Activated CD4-positive, alpha-beta memory T cell treated with anti-CD3 and anti-CD28 coated beads, Interleukin-2, amount 10 ng/mL, durations not matched to agents 7 days and 5 days (primary cell): ENCODE measurements at regions not wholly inside any gene's neighbourhood (a gene's known extent, or its start where the extent isn't known, plus 50 kb on each side); places are given as distances from the start of the nearest gene placed in this dataset.

ENCODE experiments used
- CTCF ChIA-PET: fragments of 350-600 bp; sonication (Branson Sonifier 250); formaldehyde crosslinking; loops from one replicate; lab custom pipeline; 2021; ENCODE audit warnings: antibody characterized with exemption, inconsistent platforms; lab: Charles Lee
- POLR2A ChIA-PET: fragments of 350-600 bp; sonication (Branson Sonifier 250); formaldehyde crosslinking; loops from one replicate; lab custom pipeline; 2021; ENCODE audit warnings: antibody characterized with exemption; lab: Charles Lee
- DNase-seq: peaks from one replicate; pipeline ENCODE4 v3.0.0-alpha.2; 2020
- H3K27ac Mint-ChIP-seq: one replicate; pipeline ENCODE4 v1.8.0; 2021; ENCODE audit warnings: mild to moderate bottlenecking, mixed read lengths
- H3K27me3 Mint-ChIP-seq: one replicate; pipeline ENCODE4 v1.8.0; 2021; ENCODE audit warnings: mixed read lengths
- H3K36me3 Mint-ChIP-seq: one replicate; pipeline ENCODE4 v1.8.0; 2021; ENCODE audit warnings: low read depth, mixed read lengths
- H3K4me1 Mint-ChIP-seq: one replicate; pipeline ENCODE4 v1.8.0; 2021; ENCODE audit warnings: mixed read lengths
- H3K4me3 Mint-ChIP-seq: one replicate; pipeline ENCODE4 v1.8.0; 2021; ENCODE audit warnings: mild to moderate bottlenecking, mixed read lengths
- H3K9me3 Mint-ChIP-seq: one replicate; pipeline ENCODE4 v1.8.0; 2021; ENCODE audit warnings: mixed read lengths

- Mint-ChIP-seq H3K9me3 (no peaks in the 10 kb centered on the region), H3K4me3 (no peak overlapping the region), H3K4me1 (no peaks in the 10 kb centered on the region), H3K27me3 (no peaks in the 10 kb centered on the region), H3K27ac (no peak overlapping the region), H3K36me3 (no peaks in the 10 kb centered on the region)
- ChIA-PET CTCF (no interaction called here), POLR2A (no interaction called here)
- DNase-seq = no peak
Observed at GRCh38 chr22:34880662-34881061, 185.3 kb upstream of the ISX start.

DNA sequence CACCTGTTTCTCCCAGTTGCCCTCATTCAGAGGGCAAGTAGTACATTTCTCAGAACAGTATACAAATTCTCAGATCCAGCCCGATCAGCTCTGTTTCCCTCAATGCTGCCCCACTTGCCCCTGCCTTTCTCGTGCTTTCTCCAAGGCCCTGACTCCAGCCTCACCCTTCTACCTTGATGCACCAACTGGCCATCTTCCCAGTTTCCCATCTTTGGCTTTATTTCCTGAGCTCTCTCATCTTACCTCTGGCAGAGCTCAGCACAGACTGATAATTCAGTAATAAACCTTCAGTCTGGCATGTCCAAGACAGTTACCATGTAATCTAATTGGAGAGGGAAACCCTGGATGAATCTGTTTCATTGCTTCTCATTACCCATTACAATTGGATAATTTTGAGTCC is 184.5 kb upstream of the ISX start:
- H3K4me1 Mint-ChIP-seq = no peaks in the 10 kb centered on the region
- H3K27me3 Mint-ChIP-seq = no peaks in the 10 kb centered on the region
- H3K36me3 Mint-ChIP-seq = no peaks in the 10 kb centered on the region
- no peak overlapping the region for H3K27ac Mint-ChIP-seq
- CTCF ChIA-PET = no interaction called here
- H3K4me3 Mint-ChIP-seq = no peak overlapping the region
- no peaks in the 10 kb centered on the region for H3K9me3 Mint-ChIP-seq
- POLR2A ChIA-PET = no interaction called here
- no peak for DNase-seq

GRCh38 chr22:34885852-34886251 is 180.1 kb upstream of the ISX start:
- ChIA-PET POLR2A (no interaction called here), CTCF (no interaction called here)
- Mint-ChIP-seq H3K9me3 (peaks cover 9% of the 10 kb centered on the region), H3K4me3 (no peak overlapping the region), H3K36me3 (no peaks in the 10 kb centered on the region), H3K4me1 (no peaks in the 10 kb centered on the region), H3K27me3 (no peaks in the 10 kb centered on the region), H3K27ac (no peak overlapping the region)
- DNase-seq = no peak

GRCh38 chr22:34886391-34886790 is 179.6 kb upstream of the ISX start:
- Mint-ChIP-seq H3K4me1 (no peaks in the 10 kb centered on the region), H3K27me3 (no peaks in the 10 kb centered on the region), H3K9me3 (peaks cover 13% of the 10 kb centered on the region), H3K4me3 (no peak overlapping the region), H3K27ac (no peak overlapping the region), H3K36me3 (no peaks in the 10 kb centered on the region)
- ChIA-PET POLR2A (no interaction called here), CTCF (no interaction called here)
- DNase-seq = no peak

DNA sequence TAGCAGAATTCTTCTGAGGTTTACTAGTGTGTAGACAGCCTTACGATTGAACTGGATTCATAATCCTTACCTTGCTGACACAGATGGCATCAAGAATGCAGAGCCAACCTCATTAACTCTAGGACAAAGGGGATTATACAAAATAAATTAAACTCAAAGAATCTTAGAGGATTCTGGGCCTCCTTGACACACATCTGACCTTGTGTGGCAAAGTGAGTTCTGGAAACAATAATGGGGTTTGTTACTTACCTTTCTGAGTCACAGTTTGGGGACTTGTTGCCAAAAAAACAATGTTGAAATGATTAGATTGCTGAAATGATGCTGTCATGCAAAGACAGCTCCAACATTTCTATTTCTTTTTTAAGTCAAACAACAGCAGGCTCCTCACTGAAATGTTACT is 179.1 kb upstream of the ISX start:
- Mint-ChIP-seq H3K4me3 (no peak overlapping the region), H3K4me1 (no peaks in the 10 kb centered on the region), H3K27ac (no peak overlapping the region), H3K9me3 (peaks cover 13% of the 10 kb centered on the region), H3K27me3 (no peaks in the 10 kb centered on the region), H3K36me3 (no peaks in the 10 kb centered on the region)
- no peak for DNase-seq
- ChIA-PET POLR2A (no interaction called here), CTCF (no interaction called here)

DNA sequence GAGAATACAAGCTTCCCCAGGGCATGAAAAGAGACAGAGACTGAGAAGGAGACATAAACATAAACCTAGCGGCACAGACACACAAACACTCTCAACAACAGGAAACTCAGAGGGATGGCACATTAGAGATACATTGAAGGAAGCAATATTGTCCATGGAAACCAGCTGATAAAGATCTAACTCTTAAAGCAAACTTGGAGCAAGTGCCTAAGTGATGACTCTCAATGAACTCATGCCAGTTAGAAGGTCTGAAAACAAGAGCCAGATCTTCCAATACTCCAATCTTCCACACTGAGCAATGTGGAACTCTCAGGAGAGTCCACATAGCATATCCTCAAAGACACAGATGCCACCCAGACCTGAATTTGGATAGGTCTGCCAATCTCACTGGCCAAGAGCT is 168.8 kb upstream of the ISX start:
- ChIA-PET POLR2A (no interaction called here), CTCF (no interaction called here)
- Mint-ChIP-seq H3K27me3 (no peaks in the 10 kb centered on the region), H3K27ac (no peak overlapping the region), H3K9me3 (no peaks in the 10 kb centered on the region), H3K4me1 (no peaks in the 10 kb centered on the region), H3K36me3 (no peaks in the 10 kb centered on the region), H3K4me3 (no peak overlapping the region)
- DNase-seq = no peak

- DNase-seq = no peak
- Mint-ChIP-seq H3K4me3 (no peak overlapping the region), H3K36me3 (no peaks in the 10 kb centered on the region), H3K27me3 (no peaks in the 10 kb centered on the region), H3K27ac (no peak overlapping the region), H3K4me1 (no peaks in the 10 kb centered on the region), H3K9me3 (no peaks in the 10 kb centered on the region)
- POLR2A ChIA-PET = no interaction called here
- CTCF ChIA-PET = no interaction called here
Observed at GRCh38 chr22:34902335-34902734, 163.6 kb upstream of the ISX start.

- ChIA-PET POLR2A (no interaction called here), CTCF (no interaction called here)
- no peak for DNase-seq
- Mint-ChIP-seq H3K27ac (no peak overlapping the region), H3K4me1 (no peaks in the 10 kb centered on the region), H3K36me3 (no peaks in the 10 kb centered on the region), H3K9me3 (no peaks in the 10 kb centered on the region), H3K4me3 (no peak overlapping the region), H3K27me3 (no peaks in the 10 kb centered on the region)
Observed at GRCh38 chr22:34903416-34903815, 162.5 kb upstream of the ISX start.

DNA sequence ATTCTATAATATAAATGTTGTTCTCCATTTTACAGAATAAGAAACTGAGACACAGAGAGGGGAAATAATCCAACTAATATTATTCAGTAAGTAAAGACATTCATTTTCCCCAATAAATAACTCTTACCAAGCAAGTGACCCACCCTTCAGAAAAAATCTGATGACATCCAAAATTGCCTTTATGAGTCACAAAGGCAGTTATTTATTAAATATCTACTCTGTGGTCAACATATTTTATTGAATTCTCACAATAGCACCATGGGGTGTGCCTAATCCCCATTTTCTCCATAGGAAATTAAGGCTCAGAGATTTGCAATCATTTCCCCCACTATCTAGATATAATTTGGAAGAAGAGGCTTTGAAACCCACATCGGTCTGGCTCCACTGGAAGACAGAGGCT is 161.5 kb upstream of the ISX start:
- Mint-ChIP-seq H3K36me3 (no peaks in the 10 kb centered on the region), H3K4me3 (no peak overlapping the region), H3K27ac (no peak overlapping the region), H3K27me3 (no peaks in the 10 kb centered on the region), H3K9me3 (no peaks in the 10 kb centered on the region), H3K4me1 (no peaks in the 10 kb centered on the region)
- ChIA-PET CTCF (no interaction called here), POLR2A (no interaction called here)
- DNase-seq = no peak

GRCh38 chr22:34913826-34914225 is 152.1 kb upstream of the ISX start:
- no peaks in the 10 kb centered on the region for H3K36me3 Mint-ChIP-seq
- H3K4me3 Mint-ChIP-seq = no peak overlapping the region
- H3K9me3 Mint-ChIP-seq = no peaks in the 10 kb centered on the region
- no peaks in the 10 kb centered on the region for H3K4me1 Mint-ChIP-seq
- POLR2A ChIA-PET = no interaction called here
- DNase-seq = no peak
- H3K27ac Mint-ChIP-seq = no peak overlapping the region
- H3K27me3 Mint-ChIP-seq = no peaks in the 10 kb centered on the region
- CTCF ChIA-PET = no interaction called here

DNA sequence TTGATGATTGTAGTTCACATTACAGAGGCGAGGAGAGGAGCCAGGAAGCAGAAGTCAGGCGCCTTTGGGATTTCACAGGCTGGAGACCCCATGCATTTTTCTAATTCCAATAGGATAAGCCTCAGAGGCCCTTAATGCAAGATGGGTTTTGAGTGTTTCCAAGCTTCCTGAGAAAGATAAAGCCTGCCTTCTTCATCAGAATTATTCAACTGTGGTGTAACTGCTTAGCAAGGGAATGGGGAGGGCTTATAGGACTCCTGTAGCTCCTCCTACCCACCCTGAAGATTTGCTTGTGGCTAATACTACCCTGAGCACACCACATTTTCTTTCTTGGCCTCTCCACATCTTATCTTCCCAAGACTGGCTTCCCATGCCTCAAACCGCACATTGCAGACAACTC is 151.1 kb upstream of the ISX start:
- Mint-ChIP-seq H3K36me3 (no peaks in the 10 kb centered on the region), H3K4me3 (no peak overlapping the region), H3K27me3 (no peaks in the 10 kb centered on the region), H3K9me3 (no peaks in the 10 kb centered on the region), H3K27ac (no peak overlapping the region), H3K4me1 (no peaks in the 10 kb centered on the region)
- DNase-seq = no peak
- POLR2A ChIA-PET = no interaction called here
- CTCF ChIA-PET = no interaction called here

GRCh38 chr22:34917239-34917638 is 148.7 kb upstream of the ISX start:
- no peaks in the 10 kb centered on the region for H3K27me3 Mint-ChIP-seq
- CTCF ChIA-PET = no interaction called here

DNA sequence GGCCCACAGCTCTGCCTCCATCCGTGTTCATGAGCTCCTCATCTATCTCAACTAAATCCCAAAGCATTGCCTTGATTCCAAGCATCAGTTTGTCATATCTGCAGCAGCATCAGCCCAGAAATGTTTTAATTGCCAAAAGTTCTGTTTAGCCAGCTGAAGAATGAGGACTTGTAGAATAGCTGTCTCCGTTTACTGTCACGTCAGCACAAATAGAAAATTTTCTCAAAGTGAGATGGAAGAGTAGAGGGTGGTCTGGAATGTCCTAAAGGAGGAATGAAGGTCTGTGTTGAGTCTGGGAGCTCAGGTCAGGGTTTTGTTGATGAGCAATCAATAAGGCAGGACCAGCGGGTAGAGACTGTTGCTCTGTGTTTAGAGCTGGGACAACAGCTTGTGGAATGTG is 134.9 kb upstream of the ISX start:
- no peak overlapping the region for H3K27ac Mint-ChIP-seq
- no peak for DNase-seq
- ChIA-PET POLR2A (no interaction called here), CTCF (no interaction called here)
- no peak overlapping the region for H3K4me3 Mint-ChIP-seq
- no peaks in the 10 kb centered on the region for H3K4me1 Mint-ChIP-seq
- H3K9me3 Mint-ChIP-seq = peaks cover 8% of the 10 kb centered on the region
- no peaks in the 10 kb centered on the region for H3K36me3 Mint-ChIP-seq
- no peaks in the 10 kb centered on the region for H3K27me3 Mint-ChIP-seq

More at GRCh38 chr22:34917239-34917638, 148.7 kb upstream of the ISX start:
- H3K9me3 Mint-ChIP-seq = peaks cover 2% of the 10 kb centered on the region
- POLR2A ChIA-PET = no interaction called here
- no peaks in the 10 kb centered on the region for H3K4me1 Mint-ChIP-seq
- DNase-seq = no peak
- no peak overlapping the region for H3K27ac Mint-ChIP-seq
- no peaks in the 10 kb centered on the region for H3K36me3 Mint-ChIP-seq
- H3K4me3 Mint-ChIP-seq = no peak overlapping the region

DNA sequence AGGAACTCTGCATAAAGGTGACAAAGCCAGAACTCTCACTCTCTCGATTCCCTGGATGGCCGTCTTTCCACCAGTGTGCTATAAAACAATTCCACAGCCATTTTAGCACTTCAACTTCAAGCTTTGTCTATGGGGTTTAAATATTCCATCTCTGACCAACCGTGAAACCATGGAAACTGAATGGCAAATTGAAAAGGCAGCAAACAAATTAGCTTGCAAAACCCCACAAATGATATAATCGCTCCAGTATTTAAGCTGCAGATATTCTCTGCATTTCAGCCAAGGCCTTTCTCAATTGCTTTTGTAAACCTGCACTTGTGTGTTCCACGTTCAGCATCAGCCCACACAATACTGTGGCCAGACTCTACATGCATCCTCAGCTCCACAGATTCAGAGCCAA is 131.7 kb upstream of the ISX start:
- H3K4me1 Mint-ChIP-seq = no peaks in the 10 kb centered on the region
- CTCF ChIA-PET = interaction anchor here (1.0 to 1.7 kb wide), 2 partner anchors 9 to 217 kb away, joined by 3 to 4 read pairs; no protein-coding TSS in a partner anchor
- DNase-seq = no peak

GRCh38 chr22:34943830-34944229 is 122.1 kb upstream of the ISX start:
- no peaks in the 10 kb centered on the region for H3K27me3 Mint-ChIP-seq
- no peak overlapping the region for H3K27ac Mint-ChIP-seq
- no peaks in the 10 kb centered on the region for H3K36me3 Mint-ChIP-seq
- CTCF ChIA-PET = interaction anchor here (1.0 kb wide), 1 partner anchor 9 kb away, joined by 4 read pairs; no protein-coding TSS in a partner anchor
- no peak for DNase-seq
- POLR2A ChIA-PET = no interaction called here
- peaks cover 2% of the 10 kb centered on the region for H3K9me3 Mint-ChIP-seq
- no peak overlapping the region for H3K4me3 Mint-ChIP-seq
- H3K4me1 Mint-ChIP-seq = no peaks in the 10 kb centered on the region

More for the DNA sequence above, 131.7 kb upstream of the ISX start:
- H3K36me3 Mint-ChIP-seq = no peaks in the 10 kb centered on the region
- H3K27me3 Mint-ChIP-seq = no peaks in the 10 kb centered on the region
- POLR2A ChIA-PET = no interaction called here
- H3K4me3 Mint-ChIP-seq = no peak overlapping the region
- no peak overlapping the region for H3K27ac Mint-ChIP-seq
- H3K9me3 Mint-ChIP-seq = peaks cover 5% of the 10 kb centered on the region
